ENCODE measurements at regions not wholly inside any gene's neighbourhood (a gene's known extent, or its start where the extent isn't known, plus 50 kb on each side); places are given as distances from the start of the nearest gene placed in this dataset.
"Not testable (repeated sequence)": the region's sequence is repeated elsewhere in the genome, so short reads cannot be mapped to it uniquely, and the experiment has no call there.

DNA sequence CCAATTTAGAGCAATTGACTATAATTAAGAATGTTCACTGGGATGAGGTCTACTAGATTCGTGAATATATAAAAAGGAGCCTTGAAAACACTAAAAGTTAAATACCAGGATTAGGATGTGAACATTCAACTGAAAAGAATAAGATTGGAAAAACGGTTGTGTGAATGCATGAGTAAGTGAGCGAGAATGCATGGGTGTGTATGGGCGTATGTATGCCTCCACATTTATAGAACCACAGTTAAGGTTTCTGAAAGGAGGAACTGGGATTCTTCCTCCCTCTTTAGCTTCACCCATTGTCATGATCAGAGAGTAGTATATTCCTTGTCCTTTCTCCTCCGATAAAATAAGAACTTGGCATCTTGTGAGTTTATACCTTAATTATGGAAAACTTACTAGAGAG, 151.1 kb upstream of the UBE2E3 start:
- DNase-seq: no peak

DNA sequence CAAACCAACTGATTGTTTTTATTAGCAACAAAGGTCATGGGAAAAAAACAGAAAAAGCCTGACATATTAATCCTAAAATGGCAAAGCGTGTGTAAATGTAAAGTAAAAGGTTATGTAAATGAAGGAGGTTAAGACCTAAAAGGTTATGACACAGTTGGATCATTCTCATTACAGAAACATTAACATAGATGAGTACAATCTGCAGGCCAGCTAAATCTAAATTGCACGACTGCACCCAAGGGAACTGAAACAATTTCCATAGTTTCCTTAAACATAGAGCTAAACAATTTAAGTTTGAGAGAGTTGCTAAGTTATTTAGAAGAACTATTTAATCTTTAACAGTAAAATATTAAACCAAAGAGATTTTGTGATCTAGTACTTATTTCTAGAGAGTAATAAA, 151.6 kb upstream of the UBE2E3 start:
- DNase-seq: no peak

DNA sequence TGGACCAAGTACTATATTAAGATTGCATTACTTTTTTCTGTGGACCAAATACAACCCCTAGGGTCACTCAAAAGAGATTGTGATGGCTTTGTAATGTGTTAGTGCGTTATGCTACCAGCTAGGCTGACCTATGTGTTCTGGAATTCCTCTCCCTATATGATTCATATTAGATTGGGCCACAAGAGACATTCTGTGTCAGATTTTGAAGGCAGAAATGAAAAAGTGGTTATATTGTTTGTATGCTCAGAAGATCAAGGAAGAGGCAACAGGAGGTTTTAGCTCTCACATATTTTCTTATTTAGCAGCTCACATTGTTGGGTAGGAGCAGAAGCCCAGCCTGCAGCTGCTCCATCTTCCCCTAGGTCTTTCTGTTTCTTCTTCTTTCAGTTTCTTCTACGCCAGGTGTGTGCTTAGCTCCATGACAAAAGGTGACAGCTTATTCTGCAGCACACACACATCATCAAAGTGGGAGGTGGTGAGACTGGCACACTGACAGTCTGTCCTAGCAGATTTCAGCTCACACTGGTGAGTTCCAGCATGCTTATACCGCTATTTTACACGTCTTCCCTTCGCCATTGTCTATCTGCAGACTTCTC, 156.8 kb upstream of the UBE2E3 start:
- DNase-seq: no peak

DNA sequence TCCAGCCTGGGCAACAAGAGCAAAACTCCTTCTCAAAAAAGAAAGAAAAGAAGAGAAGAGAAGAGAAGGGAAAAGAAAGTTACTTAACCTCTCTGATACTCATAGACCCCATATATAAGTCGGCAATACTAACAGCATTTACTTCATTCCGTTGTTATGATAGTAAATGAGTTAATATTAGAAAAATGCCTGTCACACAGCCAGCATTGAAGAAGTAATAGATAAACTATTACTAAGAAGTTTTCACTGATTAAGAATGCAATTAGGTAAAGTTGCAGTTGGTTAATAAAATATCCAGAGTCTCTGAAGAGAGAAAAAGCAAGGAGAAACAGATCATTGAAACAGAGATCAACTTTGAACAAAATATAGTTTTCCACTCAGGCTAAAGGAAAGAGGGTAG, 161.3 kb upstream of the UBE2E3 start:
- no peak for DNase-seq

DNA sequence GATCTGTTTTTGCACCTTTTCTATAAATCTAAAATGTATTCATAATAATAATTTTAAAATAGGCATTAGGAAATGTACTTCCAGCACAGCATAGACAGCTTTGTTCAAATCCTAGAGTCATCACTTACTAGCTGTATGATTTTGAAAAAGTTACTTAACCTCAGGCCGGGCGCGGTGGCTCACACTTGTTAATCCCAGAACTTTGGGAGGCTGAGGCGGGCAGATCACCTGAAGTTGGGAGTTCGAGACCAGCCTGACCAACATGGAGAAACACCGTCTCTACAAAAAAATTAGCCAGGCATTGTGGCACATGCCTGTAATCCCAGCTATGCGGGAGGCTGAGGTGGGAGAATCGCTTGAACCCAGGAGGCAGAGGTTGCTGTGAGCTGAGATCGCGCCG, 161.7 kb upstream of the UBE2E3 start:
- DNase-seq: not testable (repeated sequence)

DNA sequence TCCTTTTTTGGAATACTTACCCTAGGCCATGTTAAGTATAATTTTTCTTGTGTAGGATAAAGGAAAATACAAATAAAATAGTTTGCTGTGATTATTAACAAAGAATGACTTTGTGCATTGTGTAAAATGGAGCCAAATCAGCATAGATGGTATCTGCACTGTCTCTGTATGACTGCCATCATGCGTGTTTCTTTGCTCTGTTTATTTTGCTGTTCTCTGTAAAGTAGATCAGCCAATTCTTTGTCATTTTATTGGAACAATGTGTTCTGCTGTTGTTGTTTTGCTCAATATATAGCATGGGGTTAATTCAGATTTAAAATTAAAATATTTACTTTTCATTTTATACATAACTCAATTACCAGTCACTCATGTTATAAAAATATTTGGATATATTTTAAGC, 181.3 kb upstream of the UBE2E3 start:
- no peak for DNase-seq

DNA sequence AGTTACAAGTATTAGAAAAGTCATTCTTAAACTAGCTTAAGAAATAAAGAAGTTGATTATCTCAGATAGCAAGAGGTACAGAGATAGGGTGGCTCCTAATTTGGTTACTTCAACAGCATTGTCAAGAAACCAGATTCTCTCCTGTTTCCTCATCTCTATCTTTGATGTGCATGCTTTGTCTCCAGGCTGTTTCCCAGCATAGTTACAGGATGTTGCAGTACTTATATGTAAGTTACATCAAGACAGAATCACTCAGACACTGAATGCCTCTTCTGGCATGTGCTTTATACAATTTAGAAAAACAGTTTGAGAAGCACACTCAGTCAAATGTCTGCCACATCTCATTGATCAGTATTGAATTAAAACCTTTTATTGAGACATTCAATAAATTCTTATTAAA, 189.5 kb upstream of the UBE2E3 start:
- DNase-seq: no peak

DNA sequence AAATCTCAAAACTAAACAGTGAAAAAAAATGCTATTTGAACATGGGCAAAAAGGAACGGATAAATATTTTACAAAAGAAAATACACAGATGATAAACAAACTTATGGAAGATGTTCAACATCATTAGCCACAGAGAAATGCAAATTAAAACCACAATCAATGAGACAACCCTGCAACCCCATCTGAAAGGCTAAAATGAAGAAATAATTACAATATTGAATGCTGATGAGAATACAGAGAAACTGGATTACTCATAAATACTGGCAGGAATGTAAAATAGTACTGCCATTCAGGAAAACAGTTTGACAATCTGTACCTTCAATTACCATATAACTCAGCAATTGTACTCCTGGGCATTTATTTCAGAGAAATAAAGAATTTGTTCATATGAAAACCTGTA, 193.1 kb upstream of the UBE2E3 start:
- no peak for DNase-seq

DNA sequence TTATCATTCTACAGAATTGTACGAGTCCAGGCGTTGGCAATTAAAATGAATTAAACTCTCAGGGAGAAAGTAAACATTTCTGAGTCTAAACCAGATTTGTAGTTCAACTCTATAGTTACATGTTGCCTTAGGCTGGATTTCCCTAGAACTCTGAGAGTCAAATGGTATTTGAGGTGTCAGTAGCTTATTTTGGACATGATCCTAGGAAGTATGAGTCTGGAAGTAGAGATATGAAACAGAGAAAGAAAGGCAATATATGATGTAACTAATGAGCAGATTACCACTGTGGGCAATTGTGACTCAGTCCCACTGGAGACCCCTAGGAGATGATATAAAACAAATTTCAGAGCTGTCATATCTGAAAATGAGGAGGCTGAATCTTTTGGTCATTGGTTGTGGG, 199.1 kb upstream of the UBE2E3 start:
- DNase-seq: no peak

DNA sequence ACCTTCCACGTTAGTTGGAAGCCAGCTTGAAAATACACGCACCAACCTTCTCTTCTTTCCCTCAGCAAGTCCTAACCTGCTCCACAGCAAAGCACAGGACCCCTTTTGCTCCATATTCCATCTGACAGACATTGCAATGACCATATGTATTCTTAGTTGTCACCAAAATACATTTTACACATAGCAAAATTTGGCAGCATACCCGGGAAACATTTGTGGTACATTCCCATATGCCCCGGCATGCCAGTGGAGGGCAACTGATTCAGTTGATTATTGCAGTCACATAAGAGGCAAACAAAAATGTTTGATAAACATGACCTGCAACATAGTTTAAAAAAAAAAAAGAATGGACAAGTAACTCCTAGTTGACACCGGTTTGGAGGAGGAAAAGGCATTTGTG, 202.1 kb upstream of the UBE2E3 start:
- DNase-seq: no peak

DNA sequence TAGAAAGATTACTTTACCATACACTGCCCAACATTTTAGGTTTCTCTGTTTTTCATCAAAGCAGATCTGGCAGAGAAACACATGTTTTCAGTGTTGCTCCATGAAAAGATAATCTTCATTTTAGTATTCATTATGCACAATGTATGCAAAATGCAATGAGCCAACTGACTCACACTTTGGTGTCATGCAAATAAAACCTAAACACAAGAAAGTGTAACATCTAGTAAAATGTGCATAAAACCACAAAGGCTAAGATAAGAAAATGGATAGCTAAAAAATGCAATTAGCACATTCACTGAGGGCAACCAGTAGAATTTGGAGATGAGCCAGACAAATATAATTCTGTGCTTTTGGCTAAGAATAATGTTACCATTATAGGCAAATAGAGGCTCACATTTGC, 203.5 kb upstream of the UBE2E3 start:
- no peak for DNase-seq

DNA sequence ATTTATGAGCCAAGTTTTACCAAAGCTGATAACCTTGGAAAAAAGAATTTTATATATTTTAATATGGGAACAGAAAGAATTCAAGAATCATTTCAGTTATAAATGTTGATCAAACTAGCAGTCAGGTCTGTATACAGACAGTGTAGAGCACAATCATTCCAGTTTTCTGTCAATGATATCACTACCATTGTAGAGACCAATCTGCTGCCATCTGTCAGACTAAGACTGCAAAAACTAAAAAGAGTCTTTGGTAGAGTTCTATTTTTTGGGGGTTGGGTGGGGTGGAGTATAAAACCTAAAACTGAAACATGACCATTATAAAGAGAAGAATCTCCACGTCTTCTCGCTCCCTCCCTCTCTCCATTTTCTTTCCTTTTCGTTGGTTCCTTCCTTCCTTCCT, 204.7 kb upstream of the UBE2E3 start:
- DNase-seq: no peak

DNA sequence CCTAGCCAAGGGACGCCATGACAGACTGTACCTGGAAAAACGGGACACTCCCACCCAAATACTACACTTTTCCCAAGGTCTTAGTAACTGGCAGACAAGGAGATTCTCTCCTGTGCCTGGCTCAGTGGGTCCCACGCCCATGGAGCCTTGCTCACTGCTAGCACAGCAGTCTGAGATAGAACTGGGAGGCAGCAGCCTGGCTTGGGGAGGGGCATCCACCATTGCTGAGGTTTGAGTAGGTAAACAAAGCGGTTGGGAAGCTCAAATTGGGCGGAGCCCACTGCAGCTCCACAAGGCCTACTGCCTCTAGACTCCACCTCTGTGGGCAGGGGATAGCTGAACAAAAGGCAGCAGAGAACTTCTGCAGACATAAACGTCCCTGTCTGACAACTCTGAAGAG, 215.1 kb upstream of the UBE2E3 start:
- not testable (repeated sequence) for DNase-seq

DNA sequence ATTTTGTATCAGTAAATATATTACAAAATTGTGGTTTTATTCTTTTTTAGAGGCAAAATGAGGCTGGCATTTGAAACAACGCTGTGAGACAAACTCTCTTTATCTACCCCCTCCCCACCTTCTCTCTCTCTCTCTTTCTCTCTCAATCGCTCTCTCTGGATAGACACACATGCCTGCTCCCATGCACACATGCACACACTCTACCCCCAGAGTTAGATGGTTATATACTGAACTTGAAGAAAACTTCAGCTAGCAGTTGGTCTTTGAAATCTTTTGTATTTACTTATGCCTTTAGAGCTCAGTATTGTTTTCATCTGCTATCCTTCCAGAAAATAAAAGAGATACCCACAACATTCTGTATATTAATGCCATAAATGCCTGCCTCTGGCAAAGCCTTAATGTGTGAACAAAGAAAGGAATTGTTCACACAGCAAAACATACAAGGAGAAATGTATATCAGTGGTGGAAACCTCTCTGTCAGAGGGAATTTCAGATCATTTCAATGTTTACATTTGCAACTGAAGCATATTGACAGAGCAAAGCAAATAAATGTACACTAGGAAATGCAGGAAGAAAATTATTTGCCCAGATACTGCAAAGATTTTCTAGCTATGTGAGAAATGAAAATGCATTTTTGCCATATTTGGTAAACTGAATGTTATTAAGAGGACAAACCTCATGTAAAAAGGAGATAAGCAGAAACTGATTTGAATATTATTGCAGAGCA, 217.0 kb upstream of the UBE2E3 start:
- no peak for DNase-seq

DNA sequence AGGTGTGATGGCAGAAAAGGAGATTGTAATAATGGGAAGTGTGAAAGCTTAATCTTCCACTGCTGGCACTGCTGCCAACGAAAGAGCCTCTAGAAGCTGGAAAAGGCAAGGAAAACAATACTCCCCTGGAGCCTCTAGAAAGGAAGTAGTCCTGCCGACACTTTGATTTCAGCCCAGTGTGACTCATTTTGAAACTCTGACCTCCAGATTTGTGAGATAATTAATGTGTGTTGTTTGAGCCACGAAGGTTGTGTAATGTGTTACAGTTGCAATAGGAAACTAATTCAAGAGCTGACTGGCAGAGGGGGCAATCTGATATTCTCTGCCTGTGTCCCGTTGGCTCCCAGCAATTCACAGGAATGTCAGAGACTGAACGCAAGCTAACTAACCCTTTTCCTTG, 219.2 kb upstream of the UBE2E3 start:
- peak; percentile 11 for DNase-seq

DNA sequence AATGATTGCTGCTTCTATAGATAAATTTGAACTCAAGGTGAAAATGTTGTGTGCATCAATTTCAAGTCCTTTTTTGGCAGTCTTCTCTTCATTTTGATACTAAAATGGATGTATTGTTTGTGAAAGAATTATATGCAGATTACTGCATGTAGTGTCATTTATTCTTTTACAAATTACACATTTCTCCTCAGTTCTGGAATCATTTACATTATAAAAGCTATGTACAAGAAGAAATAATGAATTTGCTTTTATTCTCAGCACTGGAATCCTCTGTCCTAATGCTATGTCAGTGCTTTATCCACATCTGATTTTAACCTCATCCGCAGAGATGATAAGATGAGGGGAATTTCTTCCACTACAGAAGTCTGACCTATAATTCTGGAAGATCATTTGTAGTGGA, 220.8 kb upstream of the UBE2E3 start:
- no peak for DNase-seq

DNA sequence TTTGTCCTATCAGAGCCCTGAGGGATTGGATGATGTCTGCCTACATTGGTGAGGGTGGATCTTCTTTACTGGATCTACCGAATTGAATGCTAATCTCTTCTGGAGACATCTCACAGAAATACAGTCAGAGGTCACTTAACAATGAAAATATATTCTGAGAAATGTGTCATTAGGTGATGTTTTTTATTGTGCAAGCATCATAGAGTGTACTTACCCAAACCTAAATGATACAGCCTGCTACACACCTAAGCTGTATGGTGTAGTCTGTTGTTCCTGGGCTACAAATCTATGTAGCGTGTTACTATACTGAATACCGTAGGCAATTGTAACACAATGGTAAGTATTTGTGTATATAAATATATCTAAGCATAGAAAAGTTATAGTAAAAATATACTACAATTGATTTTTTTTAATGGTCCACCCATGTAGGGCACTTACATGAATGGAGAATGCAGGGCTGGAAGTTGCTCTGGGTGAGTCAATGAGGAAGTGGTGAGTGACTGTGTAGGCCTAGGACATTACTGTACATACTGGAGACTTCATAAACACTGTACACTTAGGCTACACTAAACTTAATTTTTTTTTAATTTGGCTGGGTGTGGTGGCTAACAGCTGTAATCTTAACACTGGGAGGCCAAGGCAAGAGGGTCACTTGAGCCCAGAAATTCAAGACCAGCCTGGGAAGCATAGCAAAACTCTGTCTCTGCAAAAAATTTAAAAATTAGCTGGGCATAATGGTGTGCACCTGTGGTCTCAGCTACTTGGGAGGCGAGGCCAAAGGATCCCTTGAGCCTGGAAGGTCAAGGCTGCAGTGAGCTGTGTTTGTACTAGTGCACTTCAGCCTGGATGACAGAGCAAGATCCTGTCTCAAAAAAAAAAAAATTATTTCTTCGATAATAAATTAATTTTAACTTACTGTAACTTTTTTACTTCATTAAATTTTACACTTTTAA, 226.3 kb upstream of the UBE2E3 start:
- DNase-seq: peak; percentile 1

DNA sequence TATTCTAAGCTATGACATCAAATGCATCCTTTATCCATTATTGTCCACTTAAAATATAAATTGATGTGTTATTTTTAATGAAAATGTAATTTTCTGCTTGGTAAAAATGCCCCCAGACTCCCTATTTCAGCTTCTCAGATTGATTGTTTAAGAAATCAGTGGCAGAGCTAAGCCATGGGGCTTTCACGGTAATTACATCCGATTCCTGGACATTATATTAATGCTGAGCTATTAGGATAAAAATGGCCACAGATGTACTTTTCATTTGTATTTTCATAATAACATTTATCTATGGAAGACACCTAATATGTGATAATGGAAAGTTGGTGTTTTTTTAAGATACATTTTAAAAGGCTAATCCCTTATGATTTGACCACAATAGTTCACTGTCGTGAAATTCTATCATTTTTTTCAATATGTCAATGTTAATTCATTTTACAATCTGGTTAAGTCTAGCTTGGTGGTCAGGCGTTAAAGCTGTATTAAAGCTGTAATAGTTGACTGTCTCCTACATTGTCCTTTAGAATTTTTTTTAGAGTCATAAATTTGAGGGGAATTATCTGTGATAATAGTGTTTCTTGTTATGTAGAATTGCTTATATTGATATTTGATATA, 229.0 kb upstream of the UBE2E3 start:
- no peak for DNase-seq

DNA sequence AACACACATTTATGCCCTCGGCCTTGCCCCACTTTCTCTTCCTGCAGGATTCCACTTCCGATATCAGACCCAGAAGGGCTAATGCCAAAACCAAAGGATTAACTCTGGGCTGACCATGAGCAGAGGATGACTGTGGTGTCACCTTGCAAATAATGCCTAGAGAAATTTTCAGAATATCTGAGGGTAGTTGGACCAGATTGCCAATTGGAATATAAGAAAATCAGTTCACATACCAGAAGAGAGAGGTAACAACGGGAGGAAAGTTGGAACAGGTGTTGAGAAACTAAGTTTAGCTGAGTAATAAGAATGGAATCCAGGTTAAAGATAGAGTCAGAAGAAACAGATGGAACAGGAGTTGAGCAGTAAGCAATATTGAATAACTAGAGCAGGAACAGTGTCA, 232.7 kb upstream of the UBE2E3 start:
- DNase-seq: no peak

DNA sequence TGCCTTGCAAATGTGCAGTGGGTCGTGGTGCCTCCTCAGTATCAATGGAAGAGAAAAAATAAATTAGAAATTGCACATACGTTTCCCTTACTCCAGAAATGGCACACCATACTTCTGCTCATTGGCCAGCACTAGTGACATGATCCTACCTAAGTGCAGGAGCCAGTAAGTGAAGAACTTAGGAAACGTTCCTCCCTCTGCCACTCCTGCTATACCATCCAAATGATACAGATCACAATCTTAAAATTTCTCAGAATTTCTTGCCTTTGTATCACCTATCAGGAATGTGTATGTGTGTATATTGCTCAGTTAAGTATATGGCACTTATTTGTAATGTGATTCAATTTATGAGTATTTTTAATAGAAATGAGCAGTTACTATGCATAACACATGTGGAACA, 237.0 kb upstream of the UBE2E3 start:
- DNase-seq: no peak

DNA sequence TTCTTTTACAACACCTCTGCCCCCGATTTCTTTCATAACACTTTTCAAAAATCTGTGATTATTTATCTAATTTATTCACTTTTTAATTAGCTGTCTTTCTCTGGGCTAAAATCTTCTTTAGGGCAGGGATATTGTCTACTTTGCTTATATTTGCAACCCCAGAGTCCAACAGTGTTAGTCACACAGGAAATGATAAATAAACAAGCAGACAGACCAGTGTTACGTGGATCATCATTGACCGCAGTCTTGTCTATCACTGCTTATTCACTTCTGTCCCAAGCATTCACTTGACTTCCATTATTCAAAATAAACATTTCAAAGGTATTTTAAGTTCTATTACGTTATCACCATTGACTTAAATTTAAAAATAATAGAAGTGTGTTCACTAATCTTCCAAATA, 237.6 kb upstream of the UBE2E3 start:
- no peak for DNase-seq

DNA sequence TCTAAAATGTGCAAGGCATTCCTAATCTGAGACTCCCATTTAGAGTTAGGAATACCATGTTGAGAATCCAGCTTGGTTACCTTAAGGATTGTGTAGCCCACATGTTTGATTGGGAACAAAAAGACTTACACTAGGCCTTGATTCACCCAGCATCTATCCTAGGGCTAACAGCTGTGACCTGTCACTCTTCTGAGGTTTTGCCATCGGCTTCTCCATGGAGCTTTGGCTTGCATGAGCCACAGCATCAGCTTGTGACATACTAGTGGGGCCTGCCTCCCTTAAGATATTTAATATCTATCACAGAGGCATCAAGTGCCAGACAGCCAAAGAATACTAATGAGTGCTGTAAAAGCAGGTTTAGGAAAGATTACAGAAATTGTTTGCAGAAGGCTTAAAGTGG, 241.3 kb upstream of the UBE2E3 start:
- no peak for DNase-seq

DNA sequence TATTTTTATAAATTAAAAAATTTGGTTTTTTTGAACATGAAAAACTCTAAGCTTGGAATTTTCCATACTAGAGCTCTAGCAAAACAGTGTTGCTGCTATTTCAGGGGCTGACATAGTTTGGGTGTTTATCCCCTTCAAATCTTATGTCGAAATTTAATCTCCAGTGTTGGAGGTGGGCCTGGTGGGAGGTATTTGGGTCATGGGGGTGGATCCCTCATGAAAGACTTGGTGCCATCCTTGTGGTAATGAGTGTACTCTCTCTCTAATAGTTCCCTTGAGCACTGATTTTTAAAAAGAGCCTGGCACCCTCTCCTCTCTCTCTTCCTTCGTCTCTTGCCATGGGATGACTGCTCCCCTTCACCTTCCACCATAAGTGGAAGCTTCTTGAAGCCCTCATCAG, 244.6 kb upstream of the UBE2E3 start:
- no peak for DNase-seq

DNA sequence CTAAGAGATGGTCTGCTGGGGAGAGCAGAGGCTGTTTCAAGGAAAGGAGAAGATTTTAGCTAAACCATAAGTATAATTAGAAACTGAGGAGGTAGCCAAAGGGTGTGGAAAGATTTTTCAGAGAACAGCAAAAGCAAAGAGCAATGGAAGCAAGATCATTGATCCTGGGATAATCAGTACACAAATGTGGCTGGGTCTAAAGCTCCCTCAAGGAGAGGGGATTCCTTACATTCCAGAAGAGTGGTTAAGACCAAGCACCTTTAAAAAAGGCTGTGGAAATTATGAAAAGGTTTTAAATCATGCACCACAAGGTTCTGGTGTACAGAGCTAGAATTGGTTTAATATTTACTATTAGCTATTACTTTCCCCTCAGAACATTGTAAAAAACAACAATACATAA, 246.0 kb upstream of the UBE2E3 start:
- no peak for DNase-seq

All from suppressor macrophage treated with lipopolysaccharide for 4 hours (primary cell).